ENCODE measurements at regions not wholly inside any gene's neighbourhood (a gene's known extent, or its start where the extent isn't known, plus 50 kb on each side); places are given as distances from the start of the nearest gene placed in this dataset.

- Mint-ChIP-seq H3K4me1 (no peaks in the 10 kb centered on the region), H3K9me3 (no peaks in the 10 kb centered on the region), H3K27me3 (peaks cover 8% of the 10 kb centered on the region), H3K36me3 (ENCODE audit: low read depth) (no peaks in the 10 kb centered on the region), H3K4me3 (no peak overlapping the region), H3K27ac (no peak overlapping the region)
- ATAC-seq (replicated peaks): no peak
Observed at GRCh38 chr2:102979429-102979828, 217.6 kb downstream of the TMEM182 start.

GRCh38 chr2:102983786-102984185 is 222.0 kb downstream of the TMEM182 start:
- H3K9me3 Mint-ChIP-seq: no peaks in the 10 kb centered on the region
- H3K4me3 Mint-ChIP-seq: no peak overlapping the region
- no peak overlapping the region for H3K27ac Mint-ChIP-seq
- no peaks in the 10 kb centered on the region for H3K36me3 Mint-ChIP-seq (ENCODE audit: low read depth)
- no peak for ATAC-seq (replicated peaks)
- H3K27me3 Mint-ChIP-seq: peaks cover 4% of the 10 kb centered on the region
- H3K4me1 Mint-ChIP-seq: no peaks in the 10 kb centered on the region

DNA sequence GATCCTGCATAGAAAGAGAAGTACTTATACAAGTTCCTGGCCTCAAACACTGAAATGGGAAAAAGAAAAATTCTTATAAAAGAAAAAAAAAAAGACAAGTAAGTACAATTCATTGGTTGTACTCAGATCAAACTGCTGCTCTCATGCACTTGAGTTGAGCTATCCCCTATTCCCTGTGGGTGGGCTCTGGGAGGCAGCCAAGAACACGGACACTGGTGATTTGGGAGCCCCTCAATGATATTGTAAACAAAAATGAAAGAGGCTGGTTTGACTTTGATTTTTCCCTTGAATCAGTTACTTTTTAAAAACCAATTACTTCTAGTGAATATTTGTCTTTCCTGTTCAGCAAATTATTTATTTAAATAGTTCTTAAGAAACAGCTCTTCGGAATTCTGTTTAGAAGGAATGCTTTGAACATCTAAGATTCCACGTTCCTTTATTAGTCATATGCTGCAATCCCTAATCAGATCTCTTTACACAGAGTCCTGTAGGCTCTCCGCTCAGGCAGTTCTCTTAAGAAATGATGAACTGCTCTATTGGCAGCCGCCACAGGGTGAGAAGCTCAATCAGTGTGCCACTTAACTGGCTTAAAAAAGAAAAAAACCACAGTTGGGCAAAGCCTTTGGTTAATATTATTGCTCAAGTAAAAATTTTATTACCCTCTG is 225.1 kb downstream of the TMEM182 start:
- no peak overlapping the region for H3K27ac Mint-ChIP-seq
- no peaks in the 10 kb centered on the region for H3K9me3 Mint-ChIP-seq
- H3K36me3 Mint-ChIP-seq (ENCODE audit: low read depth): no peaks in the 10 kb centered on the region
- no peak for ATAC-seq (replicated peaks)
- no peaks in the 10 kb centered on the region for H3K4me1 Mint-ChIP-seq
- H3K4me3 Mint-ChIP-seq: no peak overlapping the region
- H3K27me3 Mint-ChIP-seq: peaks cover 4% of the 10 kb centered on the region

DNA sequence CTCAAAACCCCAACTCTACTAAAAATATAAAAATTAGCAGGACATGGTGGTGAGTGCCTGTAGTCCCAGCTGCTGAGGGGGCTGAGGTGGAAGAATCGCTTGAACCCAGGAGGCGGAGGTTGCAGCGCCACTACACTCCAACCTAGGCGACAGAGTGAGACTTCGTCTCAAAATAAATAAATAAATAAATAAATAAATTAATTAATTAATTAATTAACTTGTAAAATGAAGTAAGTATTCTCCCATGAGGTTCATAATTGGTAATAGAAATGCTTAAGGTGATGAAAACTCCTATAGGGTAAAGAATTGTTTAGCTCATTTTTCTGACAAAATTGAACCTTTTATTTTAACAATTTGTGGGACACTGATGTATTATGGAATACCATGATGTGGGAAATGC is 230.8 kb downstream of the TMEM182 start:
- H3K4me1 Mint-ChIP-seq: no peaks in the 10 kb centered on the region
- no peaks in the 10 kb centered on the region for H3K27me3 Mint-ChIP-seq
- H3K4me3 Mint-ChIP-seq: no peak overlapping the region
- H3K27ac Mint-ChIP-seq: no peak overlapping the region
- no peak for ATAC-seq (replicated peaks)
- no peaks in the 10 kb centered on the region for H3K36me3 Mint-ChIP-seq (ENCODE audit: low read depth)
- no peaks in the 10 kb centered on the region for H3K9me3 Mint-ChIP-seq

- Mint-ChIP-seq H3K36me3 (ENCODE audit: low read depth) (no peaks in the 10 kb centered on the region), H3K4me1 (no peaks in the 10 kb centered on the region), H3K4me3 (no peak overlapping the region), H3K9me3 (no peaks in the 10 kb centered on the region), H3K27ac (no peak overlapping the region), H3K27me3 (peaks cover 5% of the 10 kb centered on the region)
- ATAC-seq (replicated peaks): no peak
Observed at GRCh38 chr2:102999958-103000357, 238.1 kb downstream of the TMEM182 start.

DNA sequence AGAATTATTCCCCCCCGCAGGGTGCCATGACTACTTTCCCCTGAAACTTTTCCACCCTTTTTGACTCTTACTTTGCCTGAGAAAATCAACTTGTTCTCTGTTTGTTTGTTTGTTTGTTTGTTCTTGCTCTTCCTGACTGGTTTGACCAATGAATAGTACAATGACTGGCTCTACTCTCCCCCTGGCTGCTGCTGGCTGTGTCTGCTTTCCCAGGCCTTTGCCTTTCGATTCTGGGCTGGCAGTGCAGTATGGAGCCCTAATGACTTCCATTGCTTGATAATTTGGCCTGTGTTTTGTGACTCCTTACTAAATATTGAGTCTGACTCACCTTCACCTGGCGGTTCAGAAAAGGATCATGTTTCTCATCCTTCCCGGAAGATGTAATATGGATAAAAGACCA is 241.1 kb downstream of the TMEM182 start:
- H3K4me1 Mint-ChIP-seq: no peaks in the 10 kb centered on the region
- H3K4me3 Mint-ChIP-seq: no peak overlapping the region
- H3K36me3 Mint-ChIP-seq (ENCODE audit: low read depth): no peaks in the 10 kb centered on the region
- ATAC-seq (replicated peaks): no peak
- H3K9me3 Mint-ChIP-seq: no peaks in the 10 kb centered on the region
- no peak overlapping the region for H3K27ac Mint-ChIP-seq
- peaks cover 5% of the 10 kb centered on the region for H3K27me3 Mint-ChIP-seq

DNA sequence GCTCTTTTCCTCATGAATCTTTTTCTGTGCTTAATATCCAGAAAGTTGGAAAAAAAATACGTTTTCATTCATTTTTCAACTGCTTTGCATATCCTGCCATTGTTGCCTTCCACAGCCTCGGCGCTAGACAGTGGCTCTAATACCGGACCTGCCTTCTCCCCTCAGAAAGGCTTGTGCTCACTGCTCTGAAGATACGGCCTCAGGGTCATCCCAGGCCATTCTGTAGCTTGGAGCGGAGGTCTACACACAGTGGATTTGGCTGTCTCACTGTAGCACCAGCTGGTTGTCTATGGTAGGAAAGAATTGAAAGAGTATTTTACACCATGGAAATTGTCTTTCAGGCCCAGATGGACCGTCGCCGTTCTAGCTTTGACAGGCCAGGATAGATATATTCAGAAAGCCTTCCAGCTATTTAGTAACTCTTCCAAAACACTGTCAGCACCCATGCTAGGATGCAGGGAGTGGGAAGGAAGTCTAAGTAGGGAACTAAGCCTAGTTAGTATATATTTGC is 242.0 kb downstream of the TMEM182 start:
- Mint-ChIP-seq H3K4me1 (no peaks in the 10 kb centered on the region), H3K27me3 (no peaks in the 10 kb centered on the region), H3K27ac (no peak overlapping the region), H3K9me3 (no peaks in the 10 kb centered on the region), H3K4me3 (no peak overlapping the region), H3K36me3 (ENCODE audit: low read depth) (no peaks in the 10 kb centered on the region)
- no peak for ATAC-seq (replicated peaks)

- Mint-ChIP-seq H3K9me3 (no peaks in the 10 kb centered on the region), H3K4me3 (no peak overlapping the region), H3K4me1 (no peaks in the 10 kb centered on the region), H3K27me3 (no peaks in the 10 kb centered on the region), H3K27ac (no peak overlapping the region), H3K36me3 (ENCODE audit: low read depth) (no peaks in the 10 kb centered on the region)
- no peak for ATAC-seq (replicated peaks)
Observed at GRCh38 chr2:103004426-103004942, 242.7 kb downstream of the TMEM182 start.

DNA sequence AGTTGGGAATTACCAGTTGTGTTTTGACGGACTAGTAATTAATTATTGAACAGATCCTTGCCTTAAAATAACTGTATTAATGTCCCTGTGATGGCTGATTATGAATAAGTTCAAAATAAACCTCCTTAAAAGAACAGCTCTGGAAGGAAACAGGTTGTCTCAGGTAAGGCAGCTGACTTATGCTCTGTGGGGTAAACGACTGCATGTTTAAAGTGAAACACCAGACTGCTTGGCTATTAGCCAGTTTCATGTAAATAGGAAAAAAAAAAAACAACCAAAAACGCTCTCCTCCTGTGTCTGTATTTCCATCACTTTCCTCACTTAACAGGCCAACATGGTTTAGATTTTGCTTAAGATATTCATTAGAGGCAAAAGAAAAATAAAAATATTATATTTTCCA is 243.6 kb downstream of the TMEM182 start:
- no peak overlapping the region for H3K27ac Mint-ChIP-seq
- no peaks in the 10 kb centered on the region for H3K27me3 Mint-ChIP-seq
- no peak overlapping the region for H3K4me3 Mint-ChIP-seq
- ATAC-seq (replicated peaks): no peak
- H3K4me1 Mint-ChIP-seq: no peaks in the 10 kb centered on the region
- no peaks in the 10 kb centered on the region for H3K36me3 Mint-ChIP-seq (ENCODE audit: low read depth)
- H3K9me3 Mint-ChIP-seq: no peaks in the 10 kb centered on the region

DNA sequence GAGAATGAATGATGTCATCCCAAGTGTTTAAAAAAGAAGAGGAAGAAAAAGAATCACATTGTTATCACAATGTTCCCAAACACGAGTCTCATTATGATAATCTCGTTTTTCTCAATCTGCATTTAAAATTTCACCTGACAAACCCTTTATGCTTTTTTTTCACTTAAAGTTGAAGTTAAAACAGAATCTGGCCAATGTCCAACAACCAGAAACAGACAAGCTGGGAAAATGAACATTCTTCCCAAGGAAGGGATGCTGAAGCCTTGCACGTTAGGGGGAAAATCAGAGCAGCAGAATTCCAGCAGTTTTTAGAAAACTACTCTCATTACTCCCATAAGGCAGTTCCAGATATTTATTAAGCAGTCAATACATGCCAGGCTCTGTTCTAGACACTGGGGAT is 245.3 kb downstream of the TMEM182 start:
- Mint-ChIP-seq H3K9me3 (no peaks in the 10 kb centered on the region), H3K27me3 (no peaks in the 10 kb centered on the region), H3K4me1 (no peaks in the 10 kb centered on the region), H3K4me3 (no peak overlapping the region), H3K27ac (no peak overlapping the region), H3K36me3 (ENCODE audit: low read depth) (no peaks in the 10 kb centered on the region)
- no peak for ATAC-seq (replicated peaks)

GRCh38 chr2:103008586-103008985 is 246.8 kb downstream of the TMEM182 start:
- no peaks in the 10 kb centered on the region for H3K9me3 Mint-ChIP-seq
- no peaks in the 10 kb centered on the region for H3K27me3 Mint-ChIP-seq
- H3K4me1 Mint-ChIP-seq: no peaks in the 10 kb centered on the region
- no peak overlapping the region for H3K27ac Mint-ChIP-seq
- no peak overlapping the region for H3K4me3 Mint-ChIP-seq
- no peaks in the 10 kb centered on the region for H3K36me3 Mint-ChIP-seq (ENCODE audit: low read depth)
- ATAC-seq (replicated peaks): no peak

DNA sequence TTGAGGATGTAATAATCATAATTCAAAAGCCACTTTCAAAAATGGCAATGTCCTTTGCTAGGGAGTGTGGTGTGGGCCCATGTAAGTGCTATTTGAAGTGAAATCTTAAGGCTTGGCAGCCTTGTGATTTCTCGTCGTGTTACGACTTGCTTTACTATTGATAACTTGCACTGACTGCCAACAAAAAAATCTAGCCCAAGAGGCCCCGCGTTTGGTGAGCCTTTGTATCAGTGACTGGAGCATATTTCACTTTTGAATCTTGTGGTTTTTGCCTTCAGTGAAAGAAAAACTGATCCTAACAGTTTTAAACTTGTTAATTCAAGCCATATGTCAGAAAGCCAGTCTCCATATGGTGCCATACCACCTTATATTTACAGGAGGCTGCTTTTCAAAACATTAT is 248.0 kb downstream of the TMEM182 start:
- no peaks in the 10 kb centered on the region for H3K36me3 Mint-ChIP-seq (ENCODE audit: low read depth)
- no peak for ATAC-seq (replicated peaks)
- no peaks in the 10 kb centered on the region for H3K9me3 Mint-ChIP-seq
- H3K4me1 Mint-ChIP-seq: no peaks in the 10 kb centered on the region
- no peak overlapping the region for H3K4me3 Mint-ChIP-seq
- H3K27ac Mint-ChIP-seq: no peak overlapping the region
- no peaks in the 10 kb centered on the region for H3K27me3 Mint-ChIP-seq

GRCh38 chr2:103010306-103010705 is 248.5 kb downstream of the TMEM182 start:
- Mint-ChIP-seq H3K4me3 (no peak overlapping the region), H3K27me3 (no peaks in the 10 kb centered on the region), H3K27ac (no peak overlapping the region), H3K9me3 (no peaks in the 10 kb centered on the region), H3K36me3 (ENCODE audit: low read depth) (no peaks in the 10 kb centered on the region), H3K4me1 (no peaks in the 10 kb centered on the region)
- no peak for ATAC-seq (replicated peaks)

GRCh38 chr2:103010751-103011150 is 248.9 kb downstream of the TMEM182 start:
- H3K36me3 Mint-ChIP-seq (ENCODE audit: low read depth): no peaks in the 10 kb centered on the region
- H3K9me3 Mint-ChIP-seq: no peaks in the 10 kb centered on the region

DNA sequence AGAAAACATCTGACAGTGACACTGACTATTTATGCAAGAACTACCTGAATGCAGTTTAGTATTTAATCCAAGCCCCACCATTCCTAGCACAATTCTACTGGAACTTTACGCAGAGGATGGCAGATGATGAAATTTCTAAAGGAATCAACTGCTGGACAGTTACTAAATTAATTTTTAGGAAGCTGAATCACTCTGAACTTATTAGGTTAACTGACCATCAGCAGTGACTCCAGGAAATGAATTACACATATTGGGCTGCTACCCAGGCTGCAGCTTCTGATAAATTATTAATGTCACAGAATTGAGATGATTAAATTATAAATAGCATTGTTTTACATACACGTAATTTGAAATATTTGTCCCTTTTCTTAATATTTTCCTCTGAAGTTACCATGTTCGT is 250.8 kb downstream of the TMEM182 start:
- Mint-ChIP-seq H3K36me3 (ENCODE audit: low read depth) (no peaks in the 10 kb centered on the region), H3K9me3 (no peaks in the 10 kb centered on the region), H3K4me1 (no peaks in the 10 kb centered on the region), H3K27me3 (no peaks in the 10 kb centered on the region), H3K27ac (no peak overlapping the region), H3K4me3 (no peak overlapping the region)
- ATAC-seq (replicated peaks): no peak

More at GRCh38 chr2:103010751-103011150, 248.9 kb downstream of the TMEM182 start:
- H3K27me3 Mint-ChIP-seq: no peaks in the 10 kb centered on the region
- no peaks in the 10 kb centered on the region for H3K4me1 Mint-ChIP-seq
- H3K4me3 Mint-ChIP-seq: no peak overlapping the region
- no peak overlapping the region for H3K27ac Mint-ChIP-seq
- no peak for ATAC-seq (replicated peaks)

Measured in activated T-helper 17 cell treated with anti-CD3 and anti-CD28 coated beads, Interleukin-2, amount 50 U/mL, for 72 hours (primary cell).